ENCODE measurements at regions not wholly inside any gene's neighbourhood (a gene's known extent, or its start where the extent isn't known, plus 50 kb on each side); places are given as distances from the start of the nearest gene placed in this dataset.

DNA sequence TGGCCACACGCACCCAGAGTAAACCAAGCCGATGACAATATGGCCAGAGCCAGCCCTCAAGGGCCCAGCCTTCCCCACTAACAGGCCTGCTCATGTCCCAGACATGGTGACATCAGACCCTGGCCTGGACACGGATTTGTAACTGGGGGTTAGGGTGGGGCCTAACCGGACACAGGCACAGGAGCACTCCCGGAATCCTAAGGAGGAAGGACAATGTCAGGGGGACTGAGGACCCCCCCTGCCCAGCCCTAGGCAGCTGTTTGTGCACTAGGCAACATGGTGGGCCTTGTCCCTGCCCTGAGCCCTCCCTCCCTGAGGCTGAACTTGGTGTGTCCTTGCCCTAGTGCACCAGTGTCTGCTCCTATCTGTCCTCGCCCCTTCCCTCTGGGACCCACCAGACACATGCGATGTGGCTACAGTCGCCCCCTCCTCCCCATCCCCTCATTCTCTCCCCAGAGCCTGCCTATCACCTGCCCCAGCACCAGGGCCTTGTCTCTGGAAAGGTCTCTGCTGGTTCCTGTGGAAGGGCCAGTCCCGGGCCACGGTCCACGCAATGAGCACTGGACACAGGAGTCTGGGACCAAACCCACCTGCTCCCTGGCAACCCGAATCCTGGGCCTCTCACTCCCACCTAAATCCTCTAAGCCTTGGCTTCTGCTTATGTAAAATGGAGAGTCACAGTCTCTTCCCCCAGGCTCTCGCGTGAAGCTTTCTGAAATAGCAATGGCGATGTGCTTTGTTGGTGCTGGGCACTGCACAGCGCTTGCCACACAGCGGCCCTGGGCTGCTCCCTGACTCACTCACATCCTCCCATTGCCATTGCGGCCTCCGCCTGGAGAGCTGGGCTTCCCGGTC lies 76.5 kb upstream of the RAB6C start:
- no peak overlapping the region for H3K9ac ChIP-seq (ENCODE audit: low read depth, low read length)
- H3K27me3 ChIP-seq (ENCODE audit: insufficient read depth, low read length), result no peaks in the 10 kb centered on the region
- no peak overlapping the region for H3K27ac ChIP-seq (ENCODE audit: low read length)
- H3K4me1 ChIP-seq (ENCODE audit: insufficient read depth, low read length), result no peaks in the 10 kb centered on the region
- H3K9me3 ChIP-seq (ENCODE audit: insufficient read depth, low read depth, low read length), result no peaks in the 10 kb centered on the region
- H3K4me3 ChIP-seq (ENCODE audit: low read length), result no peak overlapping the region
- no peaks in the 10 kb centered on the region for H3K36me3 ChIP-seq (ENCODE audit: insufficient read depth, low read depth, low read length)

DNA sequence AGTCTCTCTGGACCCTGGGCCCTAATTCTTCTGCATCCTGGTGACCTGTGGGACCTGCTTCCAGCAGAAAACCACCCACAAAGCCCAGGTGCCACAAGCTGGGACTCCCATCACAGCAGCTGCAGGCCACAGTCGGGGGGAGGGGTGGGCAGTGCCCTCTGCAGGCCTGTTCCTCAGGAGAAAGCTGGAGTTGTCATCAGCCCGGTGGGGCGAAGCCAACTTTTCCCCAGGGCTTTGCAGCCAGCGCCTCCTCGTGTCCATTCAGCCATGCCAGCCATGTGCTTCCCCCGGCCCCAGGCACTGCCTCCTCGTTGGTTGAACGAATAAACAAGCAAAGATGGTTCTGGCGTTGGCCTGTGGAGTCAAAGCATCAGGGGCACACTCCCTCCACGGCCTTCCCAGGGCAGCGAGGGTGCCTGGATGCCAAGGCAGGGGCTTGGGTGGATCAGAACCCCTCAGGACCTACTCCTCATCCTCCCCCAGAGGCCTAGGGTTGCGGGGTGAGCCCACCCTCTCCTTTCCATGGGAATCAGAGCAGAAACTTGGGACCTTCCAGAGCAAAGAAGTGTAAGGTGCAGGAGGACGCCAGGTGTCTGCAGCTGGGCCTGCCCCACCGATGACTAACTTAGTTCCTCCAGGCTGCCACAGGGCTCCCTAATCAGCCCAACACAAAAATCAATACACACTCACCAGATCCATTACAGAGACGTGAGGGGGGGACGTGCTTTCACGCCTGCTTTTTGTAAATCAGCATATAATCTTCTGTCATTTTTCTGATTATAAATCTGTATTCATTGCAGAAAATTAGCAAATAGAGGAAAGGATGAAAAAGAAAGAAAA lies 75.7 kb upstream of the RAB6C start:
- no peak overlapping the region for H3K4me3 ChIP-seq (ENCODE audit: low read length)
- H3K36me3 ChIP-seq (ENCODE audit: insufficient read depth, low read depth, low read length), result no peaks in the 10 kb centered on the region
- no peaks in the 10 kb centered on the region for H3K27me3 ChIP-seq (ENCODE audit: insufficient read depth, low read length)
- H3K4me1 ChIP-seq (ENCODE audit: insufficient read depth, low read length), result no peaks in the 10 kb centered on the region
- H3K9me3 ChIP-seq (ENCODE audit: insufficient read depth, low read depth, low read length), result no peaks in the 10 kb centered on the region
- H3K9ac ChIP-seq (ENCODE audit: low read depth, low read length), result no peak overlapping the region
- no peak overlapping the region for H3K27ac ChIP-seq (ENCODE audit: low read length)

DNA sequence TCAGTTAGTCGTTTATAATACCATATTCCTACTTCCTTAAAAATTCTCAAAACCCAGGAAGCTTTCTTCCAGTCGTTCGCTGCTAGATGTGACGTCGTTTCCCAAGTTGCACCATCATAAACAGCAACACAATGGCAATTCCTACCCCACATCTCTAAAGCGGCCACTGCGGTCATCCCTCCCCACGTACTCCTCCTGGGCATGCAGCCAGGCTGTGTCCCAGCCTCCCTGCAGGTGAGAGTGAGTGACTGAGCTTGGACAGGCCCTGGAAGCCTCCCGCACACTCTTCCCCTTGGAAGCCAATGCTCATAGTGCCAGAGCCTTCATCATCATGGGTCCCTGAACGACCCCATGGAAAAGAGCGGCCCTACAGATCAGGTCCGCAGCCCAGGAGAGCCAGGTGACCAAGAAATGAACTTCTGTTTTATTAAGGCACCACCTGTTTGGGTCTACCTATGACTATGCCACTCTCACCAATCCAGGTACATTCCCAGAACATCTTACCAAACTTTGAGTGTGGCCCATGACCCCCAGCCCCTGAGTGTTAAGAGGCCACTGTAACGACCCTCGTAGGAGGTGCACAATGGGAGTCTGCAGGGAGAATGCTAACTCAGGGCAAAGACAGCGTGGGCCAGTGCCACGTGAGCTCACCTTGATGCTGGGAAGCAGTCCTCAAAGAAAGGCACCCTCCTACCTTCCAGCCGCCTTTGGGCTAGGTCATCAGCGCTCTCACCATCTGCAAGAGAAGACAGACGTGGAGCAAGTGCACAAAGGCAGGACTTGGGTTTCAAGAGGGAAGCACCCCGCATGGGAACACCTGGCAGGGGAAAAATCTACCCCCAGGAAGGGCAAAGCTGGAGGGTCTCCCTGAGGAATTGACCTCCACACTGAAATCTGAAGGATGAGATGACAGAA lies 74.7 kb upstream of the RAB6C start:
- Histone ChIP-seq H3K9me3 (ENCODE audit: insufficient read depth, low read depth, low read length) (no peaks in the 10 kb centered on the region), H3K4me1 (ENCODE audit: insufficient read depth, low read length) (no peaks in the 10 kb centered on the region), H3K4me3 (ENCODE audit: low read length) (no peak overlapping the region), H3K27me3 (ENCODE audit: insufficient read depth, low read length) (no peaks in the 10 kb centered on the region), H3K9ac (ENCODE audit: low read depth, low read length) (no peak overlapping the region), H3K27ac (ENCODE audit: low read length) (no peak overlapping the region), H3K36me3 (ENCODE audit: insufficient read depth, low read depth, low read length) (no peaks in the 10 kb centered on the region)

DNA sequence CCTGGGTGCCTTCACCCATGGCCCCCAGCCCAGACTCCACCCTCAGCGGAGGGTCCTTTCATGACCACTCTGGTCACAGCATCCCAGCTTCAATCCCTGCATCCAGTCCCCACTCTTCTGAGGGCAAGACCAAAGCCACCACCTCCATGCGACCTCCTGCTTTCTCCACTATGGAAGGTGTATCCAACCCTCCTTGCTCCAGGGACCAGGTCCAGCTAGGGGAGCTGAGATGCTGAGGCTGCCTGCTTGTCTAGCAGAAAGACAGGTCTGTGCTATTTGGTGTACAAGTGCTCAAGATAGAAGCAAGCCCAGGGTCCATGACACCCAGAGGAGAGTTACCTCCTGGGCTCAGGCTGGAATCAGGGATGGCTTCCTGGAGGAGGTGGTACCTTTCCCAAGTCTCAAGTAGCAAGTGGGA lies 73.8 kb upstream of the RAB6C start:
- no peak overlapping the region for H3K4me3 ChIP-seq (ENCODE audit: low read length)

DNA sequence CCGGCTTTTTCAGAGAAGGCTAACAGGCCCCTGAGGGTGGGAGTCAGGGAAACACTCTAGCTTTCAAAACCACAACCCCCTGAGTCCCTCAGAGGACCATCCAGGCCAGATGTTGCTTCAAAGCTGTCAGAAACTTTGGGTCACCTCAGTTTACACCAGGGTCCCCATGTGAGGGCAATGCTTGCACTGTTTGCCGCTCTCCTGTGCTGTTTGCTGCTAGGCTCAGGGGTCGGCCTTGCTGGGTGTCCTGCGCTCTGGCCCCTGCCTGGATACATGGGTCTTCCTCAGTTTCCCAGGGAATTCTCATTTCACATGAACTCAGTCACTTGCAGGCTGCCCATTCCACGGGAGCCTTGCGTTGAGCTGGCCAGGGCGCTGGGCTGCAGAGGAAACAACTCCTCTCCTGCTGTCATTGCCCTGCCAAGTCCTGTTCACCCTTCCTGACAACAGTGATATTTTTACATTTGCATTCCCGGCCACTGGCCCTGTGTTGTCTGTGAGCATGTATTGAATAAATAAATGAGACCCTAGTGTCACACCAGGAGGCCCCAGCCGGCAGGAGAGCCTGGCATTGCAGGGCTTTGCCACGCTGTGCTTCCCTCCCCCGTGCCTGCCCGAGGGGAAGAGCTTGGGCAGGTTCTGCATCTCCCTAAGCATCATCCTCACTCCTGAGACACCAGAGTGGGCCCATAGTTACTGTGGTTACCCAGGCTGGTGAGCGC lies 73.2 kb upstream of the RAB6C start:
- Histone ChIP-seq H3K27me3 (ENCODE audit: insufficient read depth, low read length) (no peaks in the 10 kb centered on the region), H3K36me3 (ENCODE audit: insufficient read depth, low read depth, low read length) (no peaks in the 10 kb centered on the region), H3K4me3 (ENCODE audit: low read length) (no peak overlapping the region), H3K27ac (ENCODE audit: low read length) (no peak overlapping the region), H3K9me3 (ENCODE audit: insufficient read depth, low read depth, low read length) (no peaks in the 10 kb centered on the region), H3K4me1 (ENCODE audit: insufficient read depth, low read length) (no peaks in the 10 kb centered on the region), H3K9ac (ENCODE audit: low read depth, low read length) (no peak overlapping the region)

More for the DNA sequence above, 73.8 kb upstream of the RAB6C start:
- Histone ChIP-seq H3K9ac (ENCODE audit: low read depth, low read length) (no peak overlapping the region), H3K9me3 (ENCODE audit: insufficient read depth, low read depth, low read length) (no peaks in the 10 kb centered on the region), H3K4me1 (ENCODE audit: insufficient read depth, low read length) (no peaks in the 10 kb centered on the region), H3K36me3 (ENCODE audit: insufficient read depth, low read depth, low read length) (no peaks in the 10 kb centered on the region), H3K27me3 (ENCODE audit: insufficient read depth, low read length) (no peaks in the 10 kb centered on the region), H3K27ac (ENCODE audit: low read length) (no peak overlapping the region)

DNA sequence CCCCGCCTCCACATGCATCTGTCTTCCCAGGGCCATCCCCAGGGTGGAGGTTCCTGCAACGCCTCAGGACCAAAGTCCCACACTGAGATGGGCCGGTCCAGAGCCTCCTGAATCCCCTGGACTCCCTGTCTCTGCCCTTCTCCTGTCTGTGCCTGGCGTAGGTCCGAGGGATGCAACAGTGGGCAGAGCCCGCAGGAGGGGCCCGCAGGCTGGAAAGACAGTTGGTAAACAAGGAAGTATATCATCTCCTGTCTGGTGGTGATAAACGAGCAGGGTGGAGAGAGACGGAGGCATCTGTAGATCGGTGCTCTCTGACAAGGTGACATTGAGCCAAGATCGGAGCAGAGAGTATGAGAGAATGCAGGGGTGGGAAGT lies 72.6 kb upstream of the RAB6C start:
- no peaks in the 10 kb centered on the region for H3K4me1 ChIP-seq (ENCODE audit: insufficient read depth, low read length)
- no peak overlapping the region for H3K9ac ChIP-seq (ENCODE audit: low read depth, low read length)
- no peaks in the 10 kb centered on the region for H3K27me3 ChIP-seq (ENCODE audit: insufficient read depth, low read length)
- no peaks in the 10 kb centered on the region for H3K9me3 ChIP-seq (ENCODE audit: insufficient read depth, low read depth, low read length)
- H3K4me3 ChIP-seq (ENCODE audit: low read length), result no peak overlapping the region
- H3K36me3 ChIP-seq (ENCODE audit: insufficient read depth, low read depth, low read length), result no peaks in the 10 kb centered on the region
- no peak overlapping the region for H3K27ac ChIP-seq (ENCODE audit: low read length)

DNA sequence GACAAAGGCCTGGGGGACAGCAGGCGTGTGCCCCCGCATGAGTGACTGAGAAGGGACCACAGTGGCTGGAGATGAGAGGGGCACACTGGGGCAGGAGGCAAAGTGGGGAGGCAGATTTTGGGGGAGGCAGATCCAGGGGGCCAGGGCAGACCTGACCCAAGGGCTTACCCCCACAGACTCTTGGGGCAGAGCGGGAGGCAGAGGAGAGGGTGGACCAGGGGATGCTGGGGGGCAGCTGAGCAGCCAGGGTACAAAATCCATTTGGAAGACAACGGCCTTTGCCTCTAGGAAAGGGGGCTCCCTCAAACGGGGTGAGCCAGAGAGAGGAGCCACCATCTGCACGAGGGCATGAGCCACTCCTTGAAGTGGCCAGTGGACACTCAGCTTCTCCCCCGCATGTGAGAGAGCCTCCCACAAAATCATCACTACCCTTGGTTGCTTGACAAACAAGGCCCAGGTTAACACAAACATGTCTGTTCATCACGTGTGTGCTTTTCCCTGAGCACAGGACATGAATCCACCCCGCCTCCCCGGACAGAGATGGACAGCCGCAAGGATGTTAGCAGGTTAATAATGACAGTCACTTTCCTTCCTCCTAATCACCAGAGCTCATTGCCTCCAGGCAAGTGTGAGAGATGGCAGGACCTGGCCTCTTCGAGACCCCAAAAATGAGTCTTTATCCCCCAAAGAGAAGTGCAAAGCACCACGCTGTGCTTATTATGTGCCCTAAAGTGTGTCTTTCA lies 72.0 kb upstream of the RAB6C start:
- no peaks in the 10 kb centered on the region for H3K27me3 ChIP-seq (ENCODE audit: insufficient read depth, low read length)
- H3K4me1 ChIP-seq (ENCODE audit: insufficient read depth, low read length), result no peaks in the 10 kb centered on the region
- no peak overlapping the region for H3K27ac ChIP-seq (ENCODE audit: low read length)
- H3K9ac ChIP-seq (ENCODE audit: low read depth, low read length), result no peak overlapping the region
- no peak overlapping the region for H3K4me3 ChIP-seq (ENCODE audit: low read length)
- H3K36me3 ChIP-seq (ENCODE audit: insufficient read depth, low read depth, low read length), result no peaks in the 10 kb centered on the region
- H3K9me3 ChIP-seq (ENCODE audit: insufficient read depth, low read depth, low read length), result no peaks in the 10 kb centered on the region

DNA sequence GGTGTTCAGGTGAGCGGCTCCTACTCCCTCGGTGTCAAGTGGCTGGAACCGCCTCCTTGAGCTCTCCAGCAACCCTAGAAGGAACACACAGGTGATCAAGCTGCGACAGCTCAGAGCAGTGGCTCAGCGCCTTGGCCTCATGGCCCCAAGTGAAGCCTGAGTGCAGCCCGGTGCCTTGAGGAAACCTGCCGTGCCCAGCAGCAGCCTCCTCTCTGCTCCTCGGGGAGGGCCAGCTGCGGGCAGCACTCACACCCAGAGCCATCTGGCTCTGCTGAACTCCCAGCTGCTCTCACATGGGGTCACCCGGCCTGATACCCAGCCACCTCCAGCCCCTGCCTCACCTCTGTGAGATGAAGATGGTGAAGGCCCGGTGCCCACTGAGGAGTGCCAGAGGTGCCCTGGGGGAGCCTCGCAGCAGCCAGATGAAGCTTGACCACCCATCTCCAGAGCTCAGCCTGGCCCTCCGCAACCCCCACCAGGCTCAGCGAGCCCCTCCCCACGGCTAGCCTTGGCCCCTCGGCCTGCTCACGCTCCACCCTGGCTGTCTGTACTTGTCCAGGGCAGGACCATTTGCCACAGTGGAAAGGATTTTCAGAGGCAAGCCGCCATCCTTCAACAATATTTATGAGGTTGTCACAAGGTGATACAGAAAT lies 70.6 kb upstream of the RAB6C start:
- Histone ChIP-seq H3K36me3 (ENCODE audit: insufficient read depth, low read depth, low read length) (no peaks in the 10 kb centered on the region), H3K4me1 (ENCODE audit: insufficient read depth, low read length) (no peaks in the 10 kb centered on the region), H3K27me3 (ENCODE audit: insufficient read depth, low read length) (no peaks in the 10 kb centered on the region), H3K4me3 (ENCODE audit: low read length) (no peak overlapping the region), H3K9me3 (ENCODE audit: insufficient read depth, low read depth, low read length) (no peaks in the 10 kb centered on the region), H3K27ac (ENCODE audit: low read length) (no peak overlapping the region), H3K9ac (ENCODE audit: low read depth, low read length) (no peak overlapping the region)

DNA sequence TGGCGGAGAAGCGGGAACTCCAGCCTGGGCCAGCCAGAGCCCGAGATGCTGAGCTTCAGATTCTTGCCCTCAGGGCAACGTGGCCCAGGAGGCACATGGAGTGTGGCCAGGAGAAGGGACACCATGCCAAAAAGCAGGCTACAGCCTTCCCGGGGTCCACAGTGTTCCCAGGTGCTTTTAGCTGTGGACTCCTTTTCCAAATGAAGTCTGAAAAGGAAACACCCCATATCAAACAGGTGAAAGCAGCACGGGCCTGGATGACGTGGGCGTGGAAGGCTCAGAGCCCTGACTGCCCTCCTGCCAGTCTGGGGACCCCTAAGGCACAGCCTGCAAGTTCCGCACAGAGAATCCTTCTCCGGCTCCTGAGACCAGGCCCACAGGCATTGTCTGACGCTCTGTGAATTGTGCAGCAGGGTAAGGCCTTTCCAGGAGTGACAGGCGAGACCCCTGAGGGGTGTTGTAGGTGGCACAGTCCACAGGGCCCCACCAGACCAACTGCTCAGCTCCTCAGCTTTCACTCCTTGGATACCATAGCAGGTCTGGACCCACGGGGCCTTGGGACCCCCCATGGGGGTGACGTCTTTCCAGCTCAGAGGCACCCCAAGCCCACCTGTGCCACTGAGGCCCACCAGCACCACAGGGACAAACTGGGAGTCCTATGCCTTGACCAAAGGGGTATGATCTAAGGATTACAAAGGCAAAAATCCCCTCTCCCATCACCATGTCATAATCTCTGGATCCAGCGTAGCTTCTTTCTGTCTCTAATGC lies 69.6 kb upstream of the RAB6C start:
- no peaks in the 10 kb centered on the region for H3K27me3 ChIP-seq (ENCODE audit: insufficient read depth, low read length)
- no peak overlapping the region for H3K27ac ChIP-seq (ENCODE audit: low read length)
- H3K9ac ChIP-seq (ENCODE audit: low read depth, low read length), result no peak overlapping the region
- H3K4me1 ChIP-seq (ENCODE audit: insufficient read depth, low read length), result no peaks in the 10 kb centered on the region
- no peaks in the 10 kb centered on the region for H3K36me3 ChIP-seq (ENCODE audit: insufficient read depth, low read depth, low read length)
- H3K9me3 ChIP-seq (ENCODE audit: insufficient read depth, low read depth, low read length), result no peaks in the 10 kb centered on the region
- H3K4me3 ChIP-seq (ENCODE audit: low read length), result no peak overlapping the region
